GM19455 (cell line): ENCODE measurements at regions not wholly inside any gene's neighbourhood (a gene's known extent, or its start where the extent isn't known, plus 50 kb on each side); places are given as distances from the start of the nearest gene placed in this dataset.
"Not testable (repeated sequence)": the region's sequence is repeated elsewhere in the genome, so short reads cannot be mapped to it uniquely, and the experiment has no call there.

Experiments
- ATAC-seq: cut with Tn5 transposase; IDR thresholded peaks from one replicate; pipeline ENCODE4 v1.9.1; 2021; ENCODE audit not compliant: unreplicated experiment

- ATAC-seq = peak; percentile 85
These were observed 151.3 kb upstream of the TTC29 start for GRCh38 chr4:147096667-147097604.

GRCh38 chr4:147101678-147102077 is 156.0 kb upstream of the TTC29 start:
- ATAC-seq = no peak

- no peak for ATAC-seq
These were observed 156.9 kb upstream of the TTC29 start for GRCh38 chr4:147102596-147102995.

- no peak for ATAC-seq
These were observed 157.8 kb upstream of the TTC29 start for GRCh38 chr4:147103403-147103946.

- ATAC-seq = no peak
These were observed 159.1 kb upstream of the TTC29 start for GRCh38 chr4:147104768-147105167.

GRCh38 chr4:147108409-147108808 is 162.7 kb upstream of the TTC29 start:
- ATAC-seq = no peak

- no peak for ATAC-seq
These were observed 164.1 kb upstream of the TTC29 start for GRCh38 chr4:147109800-147110199.

- no peak for ATAC-seq
These were observed 165.1 kb upstream of the TTC29 start for GRCh38 chr4:147110473-147111367.

GRCh38 chr4:147112196-147112595 is 166.5 kb upstream of the TTC29 start:
- ATAC-seq = not testable (repeated sequence)

GRCh38 chr4:147117431-147117830 is 171.8 kb upstream of the TTC29 start:
- ATAC-seq = no peak

- ATAC-seq = no peak
These were observed 172.9 kb upstream of the TTC29 start for GRCh38 chr4:147118528-147118927.

GRCh38 chr4:147122685-147123084 is 177.0 kb upstream of the TTC29 start:
- no peak for ATAC-seq

GRCh38 chr4:147123146-147123545 is 177.5 kb upstream of the TTC29 start:
- no peak for ATAC-seq

- no peak for ATAC-seq
These were observed 183.1 kb upstream of the TTC29 start for GRCh38 chr4:147128787-147129186.

GRCh38 chr4:147129687-147130086 is 184.0 kb upstream of the TTC29 start:
- ATAC-seq = no peak

- no peak for ATAC-seq
These were observed 189.0 kb upstream of the TTC29 start for GRCh38 chr4:147134536-147135210.

GRCh38 chr4:147136310-147136709 is 190.6 kb upstream of the TTC29 start:
- no peak for ATAC-seq

- no peak for ATAC-seq
These were observed 191.1 kb upstream of the TTC29 start for GRCh38 chr4:147136751-147137150.

GRCh38 chr4:147137280-147137679 is 191.6 kb upstream of the TTC29 start:
- no peak for ATAC-seq

- ATAC-seq = no peak
These were observed 192.5 kb upstream of the TTC29 start for GRCh38 chr4:147138171-147138570.
